Astrocyte (in vitro differentiated cells and primary cell): ENCODE measurements at regions not wholly inside any gene's neighbourhood (a gene's known extent, or its start where the extent isn't known, plus 50 kb on each side); places are given as distances from the start of the nearest gene placed in this dataset.

Experiments used
- EZH2 ChIP-seq: IDR thresholded peaks from 2 replicates; pipeline ENCODE4 v1.6.1; 2012; ENCODE audit warnings: mild to moderate bottlenecking, low read length, inconsistent platforms; ENCODE audit not compliant: insufficient read depth
- TF ChIP-seq, protein P1 (sequence below): IDR thresholded peaks from 2 replicates; pipeline ENCODE4 v1.5.1; 2011; ENCODE audit warnings: low read depth, mild to moderate bottlenecking, inconsistent platforms, low read length, moderate library complexity; ENCODE audit not compliant: insufficient read depth

DNA sequence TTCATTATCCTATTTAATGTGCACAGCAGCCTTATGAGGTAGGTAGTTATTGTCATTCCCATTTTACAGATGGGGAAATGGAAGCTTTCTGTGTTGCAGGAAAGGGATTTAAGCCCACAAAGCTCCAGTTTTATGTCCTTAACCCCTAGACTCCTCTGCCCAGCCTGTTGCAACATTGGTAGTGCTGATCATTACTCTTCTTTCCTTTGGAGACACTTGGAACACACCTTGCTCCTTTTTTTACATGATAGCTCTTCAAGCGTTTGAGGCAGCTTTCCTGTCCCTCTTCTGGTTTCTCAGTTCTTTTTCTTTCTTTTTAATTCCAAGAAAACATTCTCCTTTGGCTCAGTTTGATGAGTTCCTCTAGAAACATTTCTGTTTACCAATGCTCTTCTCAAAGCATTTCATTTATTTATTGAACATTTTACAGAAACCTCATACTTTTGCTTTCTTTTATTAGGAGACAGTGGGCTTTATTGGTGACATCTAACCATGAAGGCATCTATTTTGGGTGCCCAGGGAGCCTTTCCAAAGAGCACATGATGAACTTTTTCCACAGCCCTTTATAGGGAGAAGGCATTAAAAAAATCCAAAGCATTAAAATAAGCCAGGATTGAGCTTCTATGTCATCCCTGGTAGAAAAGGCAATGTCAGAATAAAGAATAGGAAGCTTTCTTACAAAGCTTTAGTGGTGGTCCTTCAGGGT lies 218.0 kb downstream of the TMEM38B start:
- TF ChIP-seq, protein P1, sequence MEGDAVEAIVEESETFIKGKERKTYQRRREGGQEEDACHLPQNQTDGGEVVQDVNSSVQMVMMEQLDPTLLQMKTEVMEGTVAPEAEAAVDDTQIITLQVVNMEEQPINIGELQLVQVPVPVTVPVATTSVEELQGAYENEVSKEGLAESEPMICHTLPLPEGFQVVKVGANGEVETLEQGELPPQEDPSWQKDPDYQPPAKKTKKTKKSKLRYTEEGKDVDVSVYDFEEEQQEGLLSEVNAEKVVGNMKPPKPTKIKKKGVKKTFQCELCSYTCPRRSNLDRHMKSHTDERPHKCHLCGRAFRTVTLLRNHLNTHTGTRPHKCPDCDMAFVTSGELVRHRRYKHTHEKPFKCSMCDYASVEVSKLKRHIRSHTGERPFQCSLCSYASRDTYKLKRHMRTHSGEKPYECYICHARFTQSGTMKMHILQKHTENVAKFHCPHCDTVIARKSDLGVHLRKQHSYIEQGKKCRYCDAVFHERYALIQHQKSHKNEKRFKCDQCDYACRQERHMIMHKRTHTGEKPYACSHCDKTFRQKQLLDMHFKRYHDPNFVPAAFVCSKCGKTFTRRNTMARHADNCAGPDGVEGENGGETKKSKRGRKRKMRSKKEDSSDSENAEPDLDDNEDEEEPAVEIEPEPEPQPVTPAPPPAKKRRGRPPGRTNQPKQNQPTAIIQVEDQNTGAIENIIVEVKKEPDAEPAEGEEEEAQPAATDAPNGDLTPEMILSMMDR, result no peak
- no peak for TF ChIP-seq EZH2
